Left ventricle myocardium superior (tissue), 1 donor: ENCODE measurements at regions not wholly inside any gene's neighbourhood (a gene's known extent, or its start where the extent isn't known, plus 50 kb on each side); places are given as distances from the start of the nearest gene placed in this dataset.
A peak's percentile ranks its signal among the peaks of the same experiment; 100 is the strongest.

Experiments used
- ATAC-seq: fragments of 200-7000 bp; cut with Tn5 transposase; one replicate; pipeline ENCODE4 v1.9.1; 2020; ENCODE audit warnings: mild to moderate bottlenecking, moderate library complexity
- DNase-seq: peaks from one replicate; pipeline ENCODE4 v3.0.0-alpha.2; 2020
- intact Hi-C: fragments of 100-400 bp; cut with micrococcal nuclease; formaldehyde crosslinking; loops from one replicate; pipeline ENCODE4 v1.11.0; 2022
- donor health status: DM: no; HTN: yes; CAD: no; lungs with severe emphysema.

DNA sequence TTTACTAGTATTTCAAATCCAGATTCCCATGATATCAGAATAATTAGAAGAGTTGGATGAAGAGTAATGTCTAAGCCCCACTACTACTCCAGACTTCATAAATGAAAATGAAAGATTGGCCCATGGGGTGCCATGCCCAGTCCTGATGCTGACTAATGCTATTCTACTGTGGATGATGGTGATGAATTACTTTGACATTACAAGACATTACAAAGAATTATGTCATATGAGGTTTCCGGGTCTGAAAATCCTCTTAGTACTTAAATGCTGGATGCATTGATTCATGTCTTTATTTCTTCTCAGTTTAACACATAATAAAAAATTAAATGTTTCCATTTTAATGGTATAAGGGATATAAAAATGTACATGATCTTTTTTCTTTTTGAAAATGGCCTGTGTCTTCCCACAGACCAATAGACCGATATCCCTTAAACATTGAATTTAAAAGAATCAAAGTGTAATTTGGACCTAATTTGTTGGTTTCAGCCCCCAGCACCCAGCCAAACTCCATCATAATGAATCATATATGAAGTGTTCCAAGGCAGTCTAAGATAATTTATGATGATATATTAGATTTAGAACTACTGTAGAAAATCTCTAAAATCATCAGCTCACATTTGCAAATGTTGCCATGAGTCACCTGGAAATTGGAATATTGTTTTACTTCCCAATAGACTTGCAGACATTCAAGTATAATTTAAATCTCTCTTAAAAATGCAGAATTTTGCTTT lies 223.6 kb upstream of the SGCD start:
- DNase-seq, result no peak
- intact Hi-C loops, result no loop called here
- ATAC-seq, result no peak

GRCh38 chr5:156109317-156110023 lies 217.5 kb upstream of the SGCD start:
- ATAC-seq (no peak), DNase-seq (no peak)
- intact Hi-C loops, result no loop called here

- intact Hi-C loops, result no loop called here
- no peak for ATAC-seq
Measured at GRCh38 chr5:156119692-156120091, 207.3 kb upstream of the SGCD start.

DNA sequence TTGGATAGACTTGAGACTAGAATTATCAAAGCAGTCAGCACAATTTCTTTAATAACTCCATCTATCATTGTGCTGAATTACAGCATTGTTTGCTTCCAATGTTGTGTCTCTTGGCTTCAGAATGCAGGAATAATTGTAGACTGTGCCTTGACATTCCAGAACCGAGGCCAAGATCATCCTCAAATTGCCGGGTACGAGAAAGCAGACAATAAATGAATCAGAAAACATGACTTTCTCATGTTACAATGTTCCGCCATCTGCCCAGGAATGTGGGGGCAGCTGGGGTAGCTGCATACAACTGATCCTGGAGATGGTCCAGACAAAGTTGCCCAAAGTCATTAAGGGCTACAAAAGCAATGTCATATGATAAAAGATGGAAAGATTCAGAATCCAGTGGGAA lies 206.2 kb upstream of the SGCD start:
- ATAC-seq, result no peak
- DNase-seq, result no peak
- intact Hi-C loops, result no loop called here

More at GRCh38 chr5:156119692-156120091, 207.3 kb upstream of the SGCD start:
- DNase-seq, result no peak

GRCh38 chr5:156121234-156121633 lies 205.7 kb upstream of the SGCD start:
- intact Hi-C loops, result no loop called here
- ATAC-seq (no peak), DNase-seq (no peak)

DNA sequence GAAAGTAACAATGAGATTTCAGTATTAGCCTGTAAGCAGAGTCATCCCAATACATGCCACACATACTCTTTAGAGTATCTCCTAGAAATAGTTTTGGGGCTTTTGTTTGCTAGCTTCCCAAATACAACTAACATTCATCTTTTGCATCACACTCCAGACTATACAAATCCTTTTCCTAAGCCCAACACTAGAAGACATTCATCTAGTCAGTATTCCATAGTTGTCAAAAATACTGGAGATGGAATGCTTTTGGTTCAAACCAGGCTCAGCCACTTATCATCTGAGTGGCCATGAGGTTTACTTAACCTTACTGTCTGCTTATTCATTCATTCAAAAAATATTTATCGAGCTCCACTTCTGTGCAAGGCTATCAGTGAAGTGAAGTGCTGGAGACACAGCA lies 205.1 kb upstream of the SGCD start:
- no peak for DNase-seq
- intact Hi-C loops, result no loop called here
- ATAC-seq, result no peak

DNA sequence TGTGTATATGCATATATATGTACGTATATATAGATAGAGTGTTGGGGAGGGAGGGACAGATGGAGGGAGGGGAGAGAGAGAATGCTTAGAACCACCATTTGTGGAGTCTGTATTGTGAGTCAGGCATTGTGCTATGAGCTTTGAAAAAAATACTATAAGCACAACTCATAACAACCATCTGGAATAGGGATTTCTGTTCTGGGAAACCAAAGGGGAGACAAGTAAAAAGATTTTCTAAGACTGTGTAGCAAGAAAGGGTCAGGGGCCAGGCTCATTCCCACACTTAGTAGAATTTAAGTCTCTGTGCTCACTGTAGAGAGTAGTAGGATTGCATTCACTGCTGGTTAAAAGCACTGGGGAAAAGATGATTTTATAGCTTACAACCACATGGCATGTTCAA lies 202.3 kb upstream of the SGCD start:
- intact Hi-C loops, result no loop called here
- no peak for ATAC-seq
- no peak for DNase-seq

DNA sequence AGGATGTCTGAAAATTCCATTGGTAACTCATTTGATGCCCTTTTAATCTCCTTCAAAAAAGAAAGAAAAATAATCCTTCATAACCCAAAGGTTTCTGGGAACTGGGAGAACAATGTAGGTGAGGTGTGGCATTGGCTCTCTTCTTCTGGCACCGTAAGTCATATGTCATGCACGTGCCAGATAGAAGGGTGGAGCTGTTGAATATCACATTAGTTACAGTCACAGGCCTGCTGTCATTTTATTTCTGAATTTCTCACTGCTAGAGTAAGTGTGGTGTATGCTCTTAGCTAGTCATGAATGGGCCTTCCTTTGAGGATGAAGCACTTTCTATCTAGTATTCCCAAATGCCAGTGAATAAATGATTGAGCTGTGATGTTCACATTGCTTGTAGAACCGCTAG lies 201.8 kb upstream of the SGCD start:
- ATAC-seq (no peak), DNase-seq (no peak)
- intact Hi-C loops, result no loop called here

DNA sequence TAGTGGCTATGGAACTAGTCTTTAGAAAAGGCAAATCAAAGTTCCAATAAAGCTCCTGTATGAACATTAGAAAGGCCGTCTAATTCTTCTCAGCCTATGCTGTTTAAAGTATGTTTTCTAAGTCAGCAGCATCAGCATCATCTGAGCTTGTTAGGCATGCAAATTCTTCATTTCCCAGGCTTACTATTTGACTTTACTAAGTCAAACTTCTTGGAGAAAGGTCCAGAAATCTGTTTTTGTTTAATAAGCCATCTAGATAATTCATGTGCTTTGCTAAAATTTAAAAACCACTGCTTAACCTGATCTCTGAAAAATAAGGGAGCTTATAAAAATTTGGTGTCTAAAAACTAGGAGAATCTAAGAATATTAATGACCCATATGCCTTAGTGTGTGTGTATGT lies 200.2 kb upstream of the SGCD start:
- intact Hi-C loops, result no loop called here
- DNase-seq (no peak), ATAC-seq (no peak)

DNA sequence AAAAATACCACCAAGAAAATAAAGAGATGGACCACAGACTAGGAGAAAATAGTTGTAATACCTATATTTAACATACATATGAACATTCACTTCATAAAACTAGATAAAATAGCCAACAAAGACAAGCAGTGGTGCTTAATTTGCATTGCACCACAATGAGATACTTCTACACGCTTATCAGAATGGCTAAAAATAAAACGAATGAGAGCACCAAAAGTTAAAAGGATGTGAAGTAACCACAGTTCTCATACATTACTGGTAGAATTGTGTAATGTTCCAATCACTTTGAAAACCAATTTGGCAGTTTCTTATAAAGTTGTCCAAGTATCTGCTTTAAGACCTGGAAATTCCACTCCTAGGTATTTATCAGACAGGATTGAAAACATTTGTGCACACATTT lies 198.9 kb upstream of the SGCD start:
- intact Hi-C loops, result no loop called here
- no peak for DNase-seq
- ATAC-seq, result peak; percentile 53

GRCh38 chr5:156134216-156134615 lies 192.7 kb upstream of the SGCD start:
- intact Hi-C loops, result no loop called here
- DNase-seq (no peak), ATAC-seq (no peak)

- ATAC-seq, result no peak
- intact Hi-C loops, result no loop called here
- no peak for DNase-seq
Measured at GRCh38 chr5:156135531-156135930, 191.4 kb upstream of the SGCD start.

- no peak for ATAC-seq
- intact Hi-C loops, result no loop called here
- no peak for DNase-seq
Measured at GRCh38 chr5:156137071-156137869, 189.7 kb upstream of the SGCD start.

- ATAC-seq (no peak), DNase-seq (no peak)
- intact Hi-C loops, result no loop called here
Measured at GRCh38 chr5:156142867-156143266, 184.1 kb upstream of the SGCD start.

DNA sequence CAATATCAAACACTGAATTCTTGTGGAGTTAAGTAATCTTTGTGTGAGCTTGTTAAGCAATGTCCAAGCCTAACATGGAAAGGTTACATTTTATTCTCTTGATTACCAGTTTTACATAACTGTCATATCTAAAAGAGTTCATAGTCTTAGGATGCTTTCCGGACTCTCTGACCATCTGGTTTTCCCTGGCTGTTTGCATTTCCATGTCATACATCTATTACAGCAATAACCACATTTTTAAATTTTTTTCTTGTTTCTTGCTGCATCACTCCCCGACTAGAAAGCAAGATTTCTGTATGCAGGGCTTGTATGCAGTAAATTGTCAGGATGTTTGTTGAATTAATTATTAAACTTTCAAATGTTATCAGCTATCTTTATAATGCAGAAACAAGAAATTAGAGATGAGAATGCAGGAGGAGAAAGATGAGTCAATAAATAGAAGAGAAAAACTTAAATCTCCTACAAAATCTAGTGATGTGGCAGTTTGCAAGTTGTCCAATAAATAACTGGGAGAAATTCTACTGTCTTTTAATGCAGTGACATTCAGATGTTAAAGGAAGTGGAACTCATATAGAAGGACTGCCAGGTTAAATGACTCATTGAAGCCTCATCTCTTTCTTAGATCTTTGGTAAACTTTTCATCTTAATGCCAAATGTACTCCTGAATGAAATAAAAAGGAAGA lies 179.6 kb upstream of the SGCD start:
- no peak for ATAC-seq
- no peak for DNase-seq
- intact Hi-C loops, result no loop called here

- DNase-seq (no peak), ATAC-seq (no peak)
- intact Hi-C loops, result no loop called here
Measured at GRCh38 chr5:156147944-156148285, 179.0 kb upstream of the SGCD start.

GRCh38 chr5:156148301-156148700 lies 178.7 kb upstream of the SGCD start:
- DNase-seq (no peak), ATAC-seq (no peak)
- intact Hi-C loops, result no loop called here

GRCh38 chr5:156149213-156149612 lies 177.8 kb upstream of the SGCD start:
- ATAC-seq (no peak), DNase-seq (no peak)
- intact Hi-C loops, result no loop called here

DNA sequence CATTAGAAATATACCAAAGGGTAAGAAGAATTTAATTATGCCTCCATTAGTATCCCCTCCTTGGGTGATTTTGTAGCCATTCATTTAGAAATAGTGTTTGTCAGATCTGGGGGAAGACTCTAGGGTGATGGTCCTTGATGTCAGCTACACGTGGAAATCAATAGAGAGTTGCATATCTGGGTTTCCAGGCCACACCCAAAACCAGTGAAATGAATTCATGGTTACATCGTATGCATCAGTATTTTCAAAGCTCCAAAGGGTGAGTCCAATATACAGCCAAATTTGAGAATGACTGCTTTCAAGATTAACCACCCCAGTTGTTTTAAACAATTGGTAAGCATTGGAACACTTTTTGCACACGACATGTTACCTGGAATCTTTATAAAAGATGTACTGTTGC lies 173.4 kb upstream of the SGCD start:
- ATAC-seq, result no peak
- intact Hi-C loops, result no loop called here
- DNase-seq, result no peak

GRCh38 chr5:156154757-156155156 lies 172.2 kb upstream of the SGCD start:
- ATAC-seq (no peak), DNase-seq (no peak)
- intact Hi-C loops, result no loop called here
